ENCODE measurements at regions not wholly inside any gene's neighbourhood (a gene's known extent, or its start where the extent isn't known, plus 50 kb on each side); places are given as distances from the start of the nearest gene placed in this dataset.
"Not testable (repeated sequence)": the region's sequence is repeated elsewhere in the genome, so short reads cannot be mapped to it uniquely, and the experiment has no call there.

- no peak for DNase-seq (ENCODE audit: low read depth in 4 of 4, low spot score in 3 of 4)
Observed at GRCh38 chr11:37141707-37142106, 543.7 kb upstream of the RAG2 start.

- DNase-seq (ENCODE audit: low read depth in 4 of 4, low spot score in 3 of 4), result not testable (repeated sequence)
Observed at GRCh38 chr11:37135606-37136005, 537.6 kb upstream of the RAG2 start.

GRCh38 chr11:37134637-37135036, 536.6 kb upstream of the RAG2 start:
- DNase-seq (ENCODE audit: low read depth in 4 of 4, low spot score in 3 of 4), result no peak

GRCh38 chr11:37124384-37124783, 526.3 kb upstream of the RAG2 start:
- no peak for DNase-seq (ENCODE audit: low read depth in 4 of 4, low spot score in 3 of 4)

GRCh38 chr11:37115963-37116362, 517.9 kb upstream of the RAG2 start:
- DNase-seq (ENCODE audit: low read depth in 4 of 4, low spot score in 3 of 4), result no peak

GRCh38 chr11:37110385-37110784, 512.3 kb upstream of the RAG2 start:
- no peak for DNase-seq (ENCODE audit: low read depth in 4 of 4, low spot score in 3 of 4)

GRCh38 chr11:37109286-37109585, 511.2 kb upstream of the RAG2 start:
- DNase-seq (ENCODE audit: low read depth in 4 of 4, low spot score in 3 of 4), result no peak

GRCh38 chr11:37108436-37109285, 510.6 kb upstream of the RAG2 start:
- DNase-seq (ENCODE audit: low read depth in 4 of 4, low spot score in 3 of 4), result no peak

GRCh38 chr11:37107831-37108230, 509.8 kb upstream of the RAG2 start:
- DNase-seq (ENCODE audit: low read depth in 4 of 4, low spot score in 3 of 4), result no peak

- no peak for DNase-seq (ENCODE audit: low read depth in 4 of 4, low spot score in 3 of 4)
Observed at GRCh38 chr11:37107415-37107814, 509.4 kb upstream of the RAG2 start.

- DNase-seq (ENCODE audit: low read depth in 4 of 4, low spot score in 3 of 4), result no peak
Observed at GRCh38 chr11:37105427-37105826, 507.4 kb upstream of the RAG2 start.

GRCh38 chr11:37104380-37104779, 506.3 kb upstream of the RAG2 start:
- DNase-seq (ENCODE audit: low read depth in 4 of 4, low spot score in 3 of 4), result no peak

GRCh38 chr11:37100008-37100407, 502.0 kb upstream of the RAG2 start:
- DNase-seq (ENCODE audit: low read depth in 4 of 4, low spot score in 3 of 4), result no peak

- no peak for DNase-seq (ENCODE audit: low read depth in 4 of 4, low spot score in 3 of 4)
Observed at GRCh38 chr11:37092487-37092886, 494.5 kb upstream of the RAG2 start.

GRCh38 chr11:37089439-37089838, 491.4 kb upstream of the RAG2 start:
- no peak for DNase-seq (ENCODE audit: low read depth in 4 of 4, low spot score in 3 of 4)

GRCh38 chr11:37088573-37088910, 490.5 kb upstream of the RAG2 start:
- no peak for DNase-seq (ENCODE audit: low read depth in 4 of 4, low spot score in 3 of 4)

GRCh38 chr11:37087650-37088572, 489.9 kb upstream of the RAG2 start:
- no peak for DNase-seq (ENCODE audit: low read depth in 4 of 4, low spot score in 3 of 4)

GRCh38 chr11:37078521-37078920, 480.5 kb upstream of the RAG2 start:
- peak; percentile 29 to 41 (median 39) for DNase-seq (ENCODE audit: low read depth in 4 of 4, low spot score in 3 of 4)

GRCh38 chr11:37076866-37077265, 478.8 kb upstream of the RAG2 start:
- no peak for DNase-seq (ENCODE audit: low read depth in 4 of 4, low spot score in 3 of 4)

GRCh38 chr11:37072538-37073055, 474.6 kb upstream of the RAG2 start:
- no peak for DNase-seq (ENCODE audit: low read depth in 4 of 4, low spot score in 3 of 4)

- no peak for DNase-seq (ENCODE audit: low read depth in 4 of 4, low spot score in 3 of 4)
Observed at GRCh38 chr11:37050311-37050710, 452.3 kb upstream of the RAG2 start.

- DNase-seq (ENCODE audit: low read depth in 4 of 4, low spot score in 3 of 4), result no peak
Observed at GRCh38 chr11:37040921-37041320, 442.9 kb upstream of the RAG2 start.

Data from left renal pelvis (tissue), 4 donors.